SK-N-DZ (cell line): ENCODE measurements at regions not wholly inside any gene's neighbourhood (a gene's known extent, or its start where the extent isn't known, plus 50 kb on each side); places are given as distances from the start of the nearest gene placed in this dataset.
"Not testable (repeated sequence)": the region's sequence is repeated elsewhere in the genome, so short reads cannot be mapped to it uniquely, and the experiment has no call there.

ENCODE experiments used
- DNase-seq: peaks from one replicate; pipeline ENCODE4 v3.0.0-alpha.2; 2015; ENCODE audit warnings: low spot score

- DNase-seq = no peak
Measured at GRCh38 chr2:176851200-176851888, 361.2 kb upstream of the HNRNPA3 start.

- no peak for DNase-seq
Measured at GRCh38 chr2:176851889-176852483, 360.6 kb upstream of the HNRNPA3 start.

- DNase-seq = peak; percentile 9
Measured at GRCh38 chr2:176852667-176853066, 359.9 kb upstream of the HNRNPA3 start.

GRCh38 chr2:176854062-176854461 lies 358.5 kb upstream of the HNRNPA3 start:
- DNase-seq = no peak

- DNase-seq = no peak
Measured at GRCh38 chr2:176854878-176855277, 357.7 kb upstream of the HNRNPA3 start.

GRCh38 chr2:176856683-176857082 lies 355.9 kb upstream of the HNRNPA3 start:
- DNase-seq = no peak

GRCh38 chr2:176865336-176865735 lies 347.3 kb upstream of the HNRNPA3 start:
- no peak for DNase-seq

GRCh38 chr2:176872406-176872805 lies 340.2 kb upstream of the HNRNPA3 start:
- no peak for DNase-seq

GRCh38 chr2:176873403-176873802 lies 339.2 kb upstream of the HNRNPA3 start:
- DNase-seq = no peak

GRCh38 chr2:176876493-176877103 lies 336.0 kb upstream of the HNRNPA3 start:
- no peak for DNase-seq

- DNase-seq = no peak
Measured at GRCh38 chr2:176879426-176879995, 333.1 kb upstream of the HNRNPA3 start.

GRCh38 chr2:176882045-176882444 lies 330.5 kb upstream of the HNRNPA3 start:
- DNase-seq = not testable (repeated sequence)

- DNase-seq = no peak
Measured at GRCh38 chr2:176885001-176885643, 327.5 kb upstream of the HNRNPA3 start.

- no peak for DNase-seq
Measured at GRCh38 chr2:176885661-176886060, 326.9 kb upstream of the HNRNPA3 start.

GRCh38 chr2:176891105-176891504 lies 321.5 kb upstream of the HNRNPA3 start:
- no peak for DNase-seq

GRCh38 chr2:176891857-176892256 lies 320.7 kb upstream of the HNRNPA3 start:
- peak; percentile 5 for DNase-seq

GRCh38 chr2:176892676-176893226 lies 319.8 kb upstream of the HNRNPA3 start:
- no peak for DNase-seq

- no peak for DNase-seq
Measured at GRCh38 chr2:176895158-176895557, 317.4 kb upstream of the HNRNPA3 start.

GRCh38 chr2:176902454-176902853 lies 310.1 kb upstream of the HNRNPA3 start:
- DNase-seq = no peak

- DNase-seq = not testable (repeated sequence)
Measured at GRCh38 chr2:176904053-176904452, 308.5 kb upstream of the HNRNPA3 start.

- DNase-seq = no peak
Measured at GRCh38 chr2:176907341-176907740, 305.3 kb upstream of the HNRNPA3 start.

- DNase-seq = no peak
Measured at GRCh38 chr2:176910828-176911227, 301.8 kb upstream of the HNRNPA3 start.
